ENCODE measurements at regions not wholly inside any gene's neighbourhood (a gene's known extent, or its start where the extent isn't known, plus 50 kb on each side); places are given as distances from the start of the nearest gene placed in this dataset.

DNA sequence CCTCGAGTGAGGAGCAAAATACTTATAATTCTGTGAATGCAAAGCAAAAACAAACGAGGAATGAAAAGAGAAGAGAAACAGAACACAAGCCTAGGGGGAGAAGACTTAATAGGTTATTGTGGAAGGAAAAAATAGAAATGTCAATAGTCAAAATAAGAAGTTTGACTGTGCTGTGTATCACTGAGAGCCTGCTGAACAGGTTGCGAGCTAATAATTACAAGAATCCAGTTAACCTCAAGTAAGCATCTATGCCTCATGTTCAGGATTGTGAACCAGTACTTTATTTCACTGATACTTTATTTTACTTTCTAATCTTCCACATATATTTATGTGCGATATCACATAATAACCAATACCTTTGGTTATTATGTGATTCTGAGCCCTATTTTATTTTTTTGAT is 316.7 kb downstream of the OTUD1 start:
- DNase-seq, result no peak
- Histone ChIP-seq H3K36me3 (ENCODE audit: control insufficient read depth, insufficient read depth, low read length) (no peaks in the 10 kb centered on the region), H3K4me3 (ENCODE audit: low read depth, low read length) (no peak overlapping the region), H3K4me1 (no peaks in the 10 kb centered on the region), H3K9me3 (no peaks in the 10 kb centered on the region), H3K27me3 (replicated peaks; ENCODE audit: control insufficient read depth, insufficient read depth, low read length) (no peaks in the 10 kb centered on the region)
- peaks cover 2% of the 10 kb centered on the region for H3K27me3 Mint-ChIP-seq (ENCODE audit: insufficient read depth, unreplicated experiment)
- POLR2A ChIA-PET, result no interaction called here
- intact Hi-C loops (cut with micrococcal nuclease; ENCODE audit: unreplicated experiment), result no loop called here
- H3K27ac Mint-ChIP-seq (ENCODE audit: unreplicated experiment), result no peak overlapping the region
- no peaks in the 10 kb centered on the region for H3K36me3 Mint-ChIP-seq (ENCODE audit: insufficient read depth, unreplicated experiment)
- H3K4me1 Mint-ChIP-seq (ENCODE audit: low read depth, unreplicated experiment), result no peaks in the 10 kb centered on the region
- no peak overlapping the region for H3K4me3 Mint-ChIP-seq (ENCODE audit: unreplicated experiment)
- no peaks in the 10 kb centered on the region for H3K9me3 Mint-ChIP-seq (ENCODE audit: unreplicated experiment)
- BruUV-seq (replicated peaks), result no TSS peak
- no peak for TF ChIP-seq CTCF (IDR thresholded peaks at IDR 0.05; ENCODE audit: insufficient read depth in 1 of 2, low read depth in 1 of 2, low read length in 1 of 2, severe bottlenecking in 1 of 2, unreplicated experiment in 1 of 2)
- CTCF ChIA-PET, result no interaction called here

GRCh38 chr10:23768281-23768680 is 329.4 kb downstream of the OTUD1 start:
- Histone ChIP-seq H3K36me3 (ENCODE audit: control insufficient read depth, insufficient read depth, low read length) (no peaks in the 10 kb centered on the region), H3K27me3 (replicated peaks; ENCODE audit: control insufficient read depth, insufficient read depth, low read length) (no peaks in the 10 kb centered on the region), H3K4me3 (ENCODE audit: low read depth, low read length) (no peak overlapping the region), H3K4me1 (no peaks in the 10 kb centered on the region), H3K9me3 (peaks cover 4% of the 10 kb centered on the region; the same call in 1 of the 2 replicates)
- Mint-ChIP-seq H3K27ac (ENCODE audit: unreplicated experiment) (no peak overlapping the region), H3K9me3 (ENCODE audit: unreplicated experiment) (peaks cover 8% of the 10 kb centered on the region), H3K4me1 (ENCODE audit: low read depth, unreplicated experiment) (no peaks in the 10 kb centered on the region), H3K4me3 (ENCODE audit: unreplicated experiment) (no peak overlapping the region), H3K36me3 (ENCODE audit: insufficient read depth, unreplicated experiment) (no peaks in the 10 kb centered on the region), H3K27me3 (ENCODE audit: insufficient read depth, unreplicated experiment) (peaks cover 7% of the 10 kb centered on the region)
- intact Hi-C loops (cut with micrococcal nuclease; ENCODE audit: unreplicated experiment), result no loop called here
- TF ChIP-seq CTCF (IDR thresholded peaks at IDR 0.05; ENCODE audit: insufficient read depth in 1 of 2, low read depth in 1 of 2, low read length in 1 of 2, severe bottlenecking in 1 of 2, unreplicated experiment in 1 of 2), result no peak
- CTCF ChIA-PET, result no interaction called here
- POLR2A ChIA-PET, result no interaction called here
- BruUV-seq (replicated peaks), result no TSS peak
- DNase-seq, result no peak

GRCh38 chr10:23777153-23777552 is 338.3 kb downstream of the OTUD1 start:
- no peak for DNase-seq
- TF ChIP-seq CTCF (IDR thresholded peaks at IDR 0.05; ENCODE audit: insufficient read depth in 1 of 2, low read depth in 1 of 2, low read length in 1 of 2, severe bottlenecking in 1 of 2, unreplicated experiment in 1 of 2), result no peak
- Histone ChIP-seq H3K36me3 (ENCODE audit: control insufficient read depth, insufficient read depth, low read length) (no peaks in the 10 kb centered on the region), H3K9me3 (no peaks in the 10 kb centered on the region), H3K27me3 (replicated peaks; ENCODE audit: control insufficient read depth, insufficient read depth, low read length) (no peaks in the 10 kb centered on the region), H3K4me1 (no peaks in the 10 kb centered on the region), H3K4me3 (ENCODE audit: low read depth, low read length) (no peak overlapping the region)
- BruUV-seq (replicated peaks), result no TSS peak
- ChIA-PET POLR2A (no interaction called here), CTCF (no interaction called here)
- H3K4me3 Mint-ChIP-seq (ENCODE audit: unreplicated experiment), result no peak overlapping the region
- intact Hi-C loops (cut with micrococcal nuclease; ENCODE audit: unreplicated experiment), result no loop called here
- H3K9me3 Mint-ChIP-seq (ENCODE audit: unreplicated experiment), result no peaks in the 10 kb centered on the region
- H3K27me3 Mint-ChIP-seq (ENCODE audit: insufficient read depth, unreplicated experiment), result peaks cover 6% of the 10 kb centered on the region
- no peaks in the 10 kb centered on the region for H3K36me3 Mint-ChIP-seq (ENCODE audit: insufficient read depth, unreplicated experiment)
- no peak overlapping the region for H3K27ac Mint-ChIP-seq (ENCODE audit: unreplicated experiment)
- no peaks in the 10 kb centered on the region for H3K4me1 Mint-ChIP-seq (ENCODE audit: low read depth, unreplicated experiment)

Measured in Caco-2 (cell line).